Smooth muscle cell (in vitro differentiated cells): ENCODE measurements at regions not wholly inside any gene's neighbourhood (a gene's known extent, or its start where the extent isn't known, plus 50 kb on each side); places are given as distances from the start of the nearest gene placed in this dataset.

Source experiments
- DNase-seq: peaks from one replicate; lab custom pipeline; 2025; ENCODE audit not compliant: unreplicated experiment; lab: John Stamatoyannopoulos, UW
- H2AFZ ChIP-seq: fragments of 200-600 bp; sonication (generic); 2 replicates; pipeline ENCODE4 v1.6.0; 2016; ENCODE audit warnings: antibody characterized with exemption, low read depth, mild to moderate bottlenecking
- H3F3A ChIP-seq: fragments of 200-600 bp; sonication (generic); 2 replicates; pipeline ENCODE4 v1.6.0; 2017; ENCODE audit warnings: antibody characterized with exemption, low read depth
- H3K27ac ChIP-seq: fragments of 200-600 bp; sonication (generic); 2 replicates; pipeline ENCODE4 v1.5.1; 2016; ENCODE audit warnings: low read depth, mild to moderate bottlenecking
- H3K27me3 ChIP-seq: fragments of 200-600 bp; sonication (generic); 2 replicates; pipeline ENCODE4 v1.6.1; 2016; ENCODE audit warnings: low read depth, mild to moderate bottlenecking
- H3K36me3 ChIP-seq: fragments of 200-600 bp; sonication (generic); 2 replicates; pipeline ENCODE4 v1.5.1; 2016; ENCODE audit warnings: low read depth
- H3K4me1 ChIP-seq: fragments of 200-600 bp; sonication (generic); 2 replicates; pipeline ENCODE4 v1.5.1; 2016; ENCODE audit warnings: low read depth
- H3K4me2 ChIP-seq: fragments of 200-600 bp; sonication (generic); 2 replicates; pipeline ENCODE4 v1.6.0; 2016; ENCODE audit warnings: mild to moderate bottlenecking
- H3K4me3 ChIP-seq: fragments of 200-600 bp; sonication (generic); 2 replicates; pipeline ENCODE4 v1.5.1; 2016; ENCODE audit warnings: mild to moderate bottlenecking
- H3K79me2 ChIP-seq: fragments of 200-600 bp; sonication (generic); 2 replicates; pipeline ENCODE4 v1.6.0; 2016; ENCODE audit warnings: low read depth, mild to moderate bottlenecking
- H3K9ac ChIP-seq: fragments of 200-600 bp; sonication (generic); 2 replicates; pipeline ENCODE4 v1.6.0; 2016; ENCODE audit warnings: low read depth
- H3K9me3 ChIP-seq: fragments of 200-600 bp; sonication (generic); replicated peaks from 2 replicates; pipeline ENCODE4 v1.5.1; 2016; ENCODE audit warnings: low read depth
- H4K20me1 ChIP-seq: fragments of 200-600 bp; sonication (generic); 2 replicates; pipeline ENCODE4 v1.6.0; 2016; ENCODE audit warnings: low read depth
- CTCF ChIP-seq: fragments of 200-600 bp; sonication (generic); IDR thresholded peaks from 2 replicates; pipeline ENCODE4 v1.5.1; 2017; ENCODE audit warnings: borderline replicate concordance, mild to moderate bottlenecking, antibody characterized with exemption; ENCODE audit not compliant: insufficient read depth, poor library complexity, severe bottlenecking
- WGBS: methylation state at CpG from one replicate; pipeline ENCODE4 v1.1.7; 2016; ENCODE audit warnings: low lambda C conversion rate; 5-methylcytosine and 5-hydroxymethylcytosine counted together

- Histone ChIP-seq H3K4me1 (no peaks in the 10 kb centered on the region), H3K27me3 (no peaks in the 10 kb centered on the region), H3K4me3 (no peak overlapping the region), H3K27ac (no peak overlapping the region), H4K20me1 (no peaks in the 10 kb centered on the region), H3F3A (no peaks in the 10 kb centered on the region), H3K79me2 (no peaks in the 10 kb centered on the region), H3K36me3 (no peaks in the 10 kb centered on the region), H3K9me3 (no peaks in the 10 kb centered on the region), H3K9ac (no peak overlapping the region), H2AFZ (no peak overlapping the region), H3K4me2 (no peak overlapping the region)
- 72% methylated on average over 6 of the region's 6 CpGs for WGBS
- TF ChIP-seq CTCF, result no peak
- no peak for DNase-seq
These were observed 95.1 kb upstream of the ATP1A1 start for GRCh38 chr1:116277840-116278540.

- H2AFZ ChIP-seq, result no peak overlapping the region
- no peak overlapping the region for H3K27ac ChIP-seq
- H4K20me1 ChIP-seq, result no peaks in the 10 kb centered on the region
- WGBS, result 91% methylated on average over 6 of the region's 6 CpGs
- H3K4me3 ChIP-seq, result no peak overlapping the region
- H3K27me3 ChIP-seq, result no peaks in the 10 kb centered on the region
- no peak for TF ChIP-seq CTCF
- H3K36me3 ChIP-seq, result no peaks in the 10 kb centered on the region
- H3K79me2 ChIP-seq, result no peaks in the 10 kb centered on the region
- no peak overlapping the region for H3K4me2 ChIP-seq
- DNase-seq, result no peak
- H3K9me3 ChIP-seq, result no peaks in the 10 kb centered on the region
- no peaks in the 10 kb centered on the region for H3F3A ChIP-seq
- no peak overlapping the region for H3K9ac ChIP-seq
- H3K4me1 ChIP-seq, result no peaks in the 10 kb centered on the region
These were observed 94.5 kb upstream of the ATP1A1 start for GRCh38 chr1:116278541-116278866.

- Histone ChIP-seq H3K4me1 (no peaks in the 10 kb centered on the region), H3K4me3 (no peak overlapping the region), H3K9me3 (no peaks in the 10 kb centered on the region), H3K27ac (no peak overlapping the region), H3K79me2 (no peaks in the 10 kb centered on the region), H2AFZ (no peak overlapping the region), H3K4me2 (no peak overlapping the region), H4K20me1 (no peaks in the 10 kb centered on the region), H3K27me3 (no peaks in the 10 kb centered on the region), H3K36me3 (no peaks in the 10 kb centered on the region), H3F3A (no peaks in the 10 kb centered on the region), H3K9ac (no peak overlapping the region)
- no peak for DNase-seq
- TF ChIP-seq CTCF, result no peak
- 83% methylated on average over 3 of the region's 3 CpGs for WGBS
These were observed 93.3 kb upstream of the ATP1A1 start for GRCh38 chr1:116279715-116280114.

- Histone ChIP-seq H2AFZ (no peak overlapping the region), H3K27ac (no peak overlapping the region), H4K20me1 (no peaks in the 10 kb centered on the region), H3K4me2 (no peak overlapping the region), H3K36me3 (no peaks in the 10 kb centered on the region), H3K27me3 (no peaks in the 10 kb centered on the region), H3F3A (no peaks in the 10 kb centered on the region), H3K79me2 (no peaks in the 10 kb centered on the region), H3K4me3 (no peak overlapping the region), H3K9ac (no peak overlapping the region), H3K9me3 (no peaks in the 10 kb centered on the region), H3K4me1 (no peaks in the 10 kb centered on the region)
- no peak for DNase-seq
- 89% methylated on average over 5 of the region's 5 CpGs for WGBS
- TF ChIP-seq CTCF, result no peak
These were observed 88.1 kb upstream of the ATP1A1 start for GRCh38 chr1:116284819-116285390.
